ENCODE measurements at regions not wholly inside any gene's neighbourhood (a gene's known extent, or its start where the extent isn't known, plus 50 kb on each side); places are given as distances from the start of the nearest gene placed in this dataset.

GRCh38 chr7:47724335-47724982 is 142.5 kb upstream of the TNS3 start:
- Histone ChIP-seq H3K4me1 (peaks cover 0 to 11% (median 5%) of the 10 kb centered on the region in 4 donors), H3K36me3 (no peaks in the 10 kb centered on the region), H3K27ac (no peak overlapping the region), H3K9me3 (no peaks in the 10 kb centered on the region), H3K4me3 (no peak overlapping the region), H3K27me3 (no peaks in the 10 kb centered on the region)
- no peak for DNase-seq (ENCODE audit: low spot score in 2 of 2)
- TF ChIP-seq, protein P1, sequence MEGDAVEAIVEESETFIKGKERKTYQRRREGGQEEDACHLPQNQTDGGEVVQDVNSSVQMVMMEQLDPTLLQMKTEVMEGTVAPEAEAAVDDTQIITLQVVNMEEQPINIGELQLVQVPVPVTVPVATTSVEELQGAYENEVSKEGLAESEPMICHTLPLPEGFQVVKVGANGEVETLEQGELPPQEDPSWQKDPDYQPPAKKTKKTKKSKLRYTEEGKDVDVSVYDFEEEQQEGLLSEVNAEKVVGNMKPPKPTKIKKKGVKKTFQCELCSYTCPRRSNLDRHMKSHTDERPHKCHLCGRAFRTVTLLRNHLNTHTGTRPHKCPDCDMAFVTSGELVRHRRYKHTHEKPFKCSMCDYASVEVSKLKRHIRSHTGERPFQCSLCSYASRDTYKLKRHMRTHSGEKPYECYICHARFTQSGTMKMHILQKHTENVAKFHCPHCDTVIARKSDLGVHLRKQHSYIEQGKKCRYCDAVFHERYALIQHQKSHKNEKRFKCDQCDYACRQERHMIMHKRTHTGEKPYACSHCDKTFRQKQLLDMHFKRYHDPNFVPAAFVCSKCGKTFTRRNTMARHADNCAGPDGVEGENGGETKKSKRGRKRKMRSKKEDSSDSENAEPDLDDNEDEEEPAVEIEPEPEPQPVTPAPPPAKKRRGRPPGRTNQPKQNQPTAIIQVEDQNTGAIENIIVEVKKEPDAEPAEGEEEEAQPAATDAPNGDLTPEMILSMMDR (IDR thresholded peaks at IDR 0.05) = no peak
- TF ChIP-seq POLR2A (IDR thresholded peaks at IDR 0.05) (no peak), EP300 (IDR thresholded peaks at IDR 0.05) (no peak)
- 61 to 77% methylated on average over 9 to 12 of the region's 12 CpGs for WGBS, 2 donors

DNA sequence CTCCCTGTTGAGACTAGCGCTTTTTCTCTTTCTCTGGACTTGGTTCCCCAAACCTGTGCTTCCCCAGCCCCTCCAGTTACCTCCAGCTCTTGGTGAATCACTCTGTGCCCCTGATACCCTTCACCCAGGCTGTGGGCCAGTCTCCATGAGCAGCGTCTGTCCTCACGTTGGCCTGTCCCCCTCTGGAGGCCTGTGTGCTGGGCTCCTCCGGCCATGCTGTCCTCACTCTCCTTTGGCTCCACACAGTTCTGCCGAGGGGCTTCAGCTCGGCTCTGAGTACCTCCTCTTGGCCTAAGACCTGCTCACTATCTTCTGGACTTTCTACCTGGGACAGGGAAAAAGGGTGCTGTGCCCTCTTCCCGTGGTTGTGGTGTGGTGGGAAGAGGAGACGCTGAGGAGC is 140.2 kb upstream of the TNS3 start:
- Histone ChIP-seq H3K9me3 (no peaks in the 10 kb centered on the region), H3K4me3 (no peak overlapping the region), H3K27ac (no peak overlapping the region), H3K36me3 (no peaks in the 10 kb centered on the region), H3K27me3 (no peaks in the 10 kb centered on the region), H3K4me1 (peaks cover 0 to 13% (median 5%) of the 10 kb centered on the region in 4 donors)
- TF ChIP-seq, protein P1 (IDR thresholded peaks at IDR 0.05) = no peak
- TF ChIP-seq POLR2A (IDR thresholded peaks at IDR 0.05) = no peak
- TF ChIP-seq EP300 (IDR thresholded peaks at IDR 0.05) = no peak
- DNase-seq (ENCODE audit: low spot score in 2 of 2) = no peak
- 93 to 94% methylated on average over 8 of the region's 8 CpGs for WGBS, 2 donors

DNA sequence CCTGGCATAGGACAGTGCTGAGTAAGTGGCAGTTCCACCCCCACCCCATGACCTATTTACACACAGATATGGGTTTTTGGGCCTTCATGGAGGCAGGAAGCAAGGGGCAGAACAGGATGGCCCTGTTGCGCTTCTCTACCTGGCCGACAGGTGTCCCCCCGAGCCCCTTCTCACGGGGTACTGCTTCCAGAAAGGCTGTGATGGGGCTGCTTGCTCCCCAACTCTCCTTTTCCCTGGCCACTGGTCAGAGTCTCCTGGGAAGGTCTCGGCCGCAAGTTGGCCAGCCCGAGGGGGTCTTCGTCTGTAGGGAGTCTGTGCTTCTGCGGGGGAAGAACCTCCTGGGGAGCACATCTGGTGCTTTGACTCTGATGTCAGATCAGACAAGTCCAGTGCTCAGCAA is 139.8 kb upstream of the TNS3 start:
- WGBS, 2 donors = 95 to 98% methylated on average over 7 to 9 of the region's 9 CpGs
- Histone ChIP-seq H3K27me3 (no peaks in the 10 kb centered on the region), H3K4me1 (peaks cover 0 to 13% (median 5%) of the 10 kb centered on the region in 4 donors), H3K27ac (no peak overlapping the region), H3K36me3 (no peaks in the 10 kb centered on the region), H3K4me3 (no peak overlapping the region), H3K9me3 (no peaks in the 10 kb centered on the region)
- no peak for DNase-seq (ENCODE audit: low spot score in 2 of 2)
- TF ChIP-seq, protein P1 (IDR thresholded peaks at IDR 0.05) = no peak
- TF ChIP-seq EP300 (IDR thresholded peaks at IDR 0.05) = no peak
- TF ChIP-seq POLR2A (IDR thresholded peaks at IDR 0.05) = no peak

GRCh38 chr7:47720907-47721244 is 139.0 kb upstream of the TNS3 start:
- no peaks in the 10 kb centered on the region for H3K36me3 ChIP-seq
- H3K27ac ChIP-seq = no peak overlapping the region

More at GRCh38 chr7:47720907-47721244, 139.0 kb upstream of the TNS3 start:
- no peak for DNase-seq (ENCODE audit: low spot score in 2 of 2)
- Histone ChIP-seq H3K4me3 (no peak overlapping the region), H3K9me3 (no peaks in the 10 kb centered on the region), H3K27me3 (no peaks in the 10 kb centered on the region), H3K4me1 (peaks cover 0 to 13% (median 5%) of the 10 kb centered on the region in 4 donors)
- WGBS, 2 donors = 90 to 94% methylated on average over 7 of the region's 8 CpGs
- TF ChIP-seq, protein P1 (IDR thresholded peaks at IDR 0.05) = no peak
- no peak for TF ChIP-seq POLR2A (IDR thresholded peaks at IDR 0.05)
- no peak for TF ChIP-seq EP300 (IDR thresholded peaks at IDR 0.05)
